ENCODE measurements at regions not wholly inside any gene's neighbourhood (a gene's known extent, or its start where the extent isn't known, plus 50 kb on each side); places are given as distances from the start of the nearest gene placed in this dataset.
"Not testable (repeated sequence)": the region's sequence is repeated elsewhere in the genome, so short reads cannot be mapped to it uniquely, and the experiment has no call there.

DNA sequence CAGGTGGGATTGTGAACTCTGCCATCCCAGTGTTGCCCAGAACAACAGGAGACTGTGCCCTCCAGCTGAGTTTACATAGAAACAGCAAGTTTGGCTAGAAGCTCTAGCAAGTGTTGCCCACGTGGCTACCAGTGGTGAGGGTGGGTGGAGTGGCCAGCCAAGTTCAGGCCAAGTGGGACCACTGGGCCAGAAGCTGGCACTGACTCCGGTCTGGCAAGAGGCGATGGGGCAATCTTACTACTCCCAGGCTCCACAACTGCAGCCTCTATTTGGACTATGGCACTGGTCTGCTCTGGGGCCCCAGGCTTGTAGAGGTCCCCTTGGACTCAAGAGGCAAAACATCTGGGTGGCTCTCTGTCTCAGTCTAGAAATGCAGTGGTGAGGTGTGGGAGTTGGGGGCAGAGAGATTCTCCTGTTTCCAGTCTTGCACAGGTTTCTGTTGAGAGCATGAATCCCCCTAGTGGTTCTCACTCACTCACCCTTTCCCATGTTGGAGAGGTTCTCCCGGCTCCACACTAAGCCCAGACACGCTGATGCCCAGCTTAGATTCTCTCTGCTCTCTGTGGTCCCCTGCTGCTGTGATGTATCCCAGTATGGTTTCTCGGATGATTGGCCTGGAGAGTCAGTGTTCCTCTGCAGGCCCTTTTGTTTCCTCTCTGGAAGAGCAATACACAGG lies 615.3 kb downstream of the PDHA2 start:
- H3K9ac ChIP-seq: no peak overlapping the region
- no peak overlapping the region for H3K4me2 ChIP-seq
- H3K36me3 ChIP-seq: no peaks in the 10 kb centered on the region
- H3K27me3 ChIP-seq: no peaks in the 10 kb centered on the region
- no peaks in the 10 kb centered on the region for H4K20me1 ChIP-seq
- H3K4me3 ChIP-seq: no peak overlapping the region
- H3K27ac ChIP-seq: no peak overlapping the region
- peaks cover 5 to 17% (median 9%) of the 10 kb centered on the region in 11 experiments for H3K9me3 ChIP-seq (replicated peaks in 1 of 11)
- H3K4me1 ChIP-seq: no peaks in the 10 kb centered on the region
- TF ChIP-seq Cebpa-rat (IDR thresholded peaks at IDR 0.05): no peak

GRCh38 chr4:96458031-96458430 lies 618.1 kb downstream of the PDHA2 start:
- not testable (repeated sequence) for H3K9me3 ChIP-seq (replicated peaks in 1 of 11); H4K20me1 ChIP-seq

GRCh38 chr4:96459105-96459504 lies 619.2 kb downstream of the PDHA2 start:
- TF ChIP-seq Cebpa-rat (IDR thresholded peaks at IDR 0.05): no peak
- H3K27me3 ChIP-seq: no peaks in the 10 kb centered on the region
- no peaks in the 10 kb centered on the region for H3K4me1 ChIP-seq
- H3K9me3 ChIP-seq (replicated peaks in 1 of 11): peaks cover 0 to 5% (median 0%) of the 10 kb centered on the region in 11 experiments; a peak in 1 of 22 replicates
- no peak overlapping the region for H3K9ac ChIP-seq
- H3K4me3 ChIP-seq: no peak overlapping the region
- H3K36me3 ChIP-seq: no peaks in the 10 kb centered on the region
- H4K20me1 ChIP-seq: no peaks in the 10 kb centered on the region
- no peak overlapping the region for H3K27ac ChIP-seq
- no peak overlapping the region for H3K4me2 ChIP-seq

More at GRCh38 chr4:96458031-96458430, 618.1 kb downstream of the PDHA2 start:
- not testable (repeated sequence) for H3K4me1 ChIP-seq, H3K4me3 ChIP-seq, H3K4me2 ChIP-seq, H3K27me3 ChIP-seq, H3K9ac ChIP-seq, H3K36me3 ChIP-seq, H3K27ac ChIP-seq

GRCh38 chr4:96465834-96466233 lies 625.9 kb downstream of the PDHA2 start:
- Histone ChIP-seq H3K36me3 (no peaks in the 10 kb centered on the region), H4K20me1 (no peaks in the 10 kb centered on the region), H3K27me3 (no peaks in the 10 kb centered on the region), H3K27ac (no peak overlapping the region), H3K9ac (no peak overlapping the region), H3K4me1 (no peaks in the 10 kb centered on the region), H3K4me3 (no peak overlapping the region), H3K9me3 (replicated peaks in 1 of 11) (peaks cover 4 to 18% (median 14%) of the 10 kb centered on the region in 11 experiments; a peak in 16 of 22 replicates), H3K4me2 (no peak overlapping the region)
- no peak for TF ChIP-seq Cebpa-rat (IDR thresholded peaks at IDR 0.05)

DNA sequence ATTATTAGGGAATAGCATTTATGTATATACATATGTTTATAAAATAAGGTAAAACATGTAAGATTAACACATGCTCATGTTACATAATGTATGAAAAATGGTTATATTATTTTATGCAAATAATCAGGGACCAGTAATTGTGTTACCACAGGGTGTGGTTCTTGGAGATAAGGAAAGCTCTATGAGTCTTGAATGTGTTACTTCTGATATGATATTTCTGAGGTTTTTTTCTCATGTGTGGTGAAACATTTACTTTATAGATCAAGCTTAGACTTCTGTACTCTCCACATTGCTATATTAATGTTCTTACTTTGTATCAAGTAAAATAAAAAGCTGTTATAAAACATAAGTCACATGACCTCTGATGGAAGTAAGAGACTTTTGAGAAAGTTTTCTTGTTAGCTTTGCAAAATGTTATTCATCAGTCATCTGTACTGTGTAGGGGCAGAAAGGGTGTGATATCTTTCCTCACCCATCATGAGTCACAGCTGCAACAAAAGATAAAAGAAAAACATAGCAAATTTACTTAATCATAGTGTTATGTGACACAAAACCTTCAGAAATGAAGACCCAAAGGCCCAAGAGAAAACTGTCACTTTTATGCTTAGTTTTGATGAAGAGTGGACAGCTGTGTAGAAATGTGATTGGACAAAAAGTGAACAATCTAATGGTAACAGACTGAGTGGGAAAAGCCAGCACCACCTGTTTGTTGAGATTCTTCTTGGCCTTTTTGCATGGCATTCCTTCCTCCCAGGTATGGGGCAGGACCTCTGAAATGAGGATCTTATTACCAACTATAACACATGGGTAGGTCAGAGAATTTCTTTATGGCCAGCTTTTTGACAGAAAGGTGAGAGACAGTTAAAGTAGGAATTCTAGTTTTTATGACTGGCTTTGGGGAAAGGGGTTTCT lies 632.3 kb downstream of the PDHA2 start:
- H3K9me3 ChIP-seq (replicated peaks in 1 of 11): peaks cover 4 to 18% (median 14%) of the 10 kb centered on the region in 11 experiments; a peak in 16 of 22 replicates
- no peak overlapping the region for H3K27ac ChIP-seq
- no peak overlapping the region for H3K4me2 ChIP-seq
- H3K4me3 ChIP-seq: no peak overlapping the region
- TF ChIP-seq Cebpa-rat (IDR thresholded peaks at IDR 0.05): no peak
- H4K20me1 ChIP-seq: no peaks in the 10 kb centered on the region
- no peaks in the 10 kb centered on the region for H3K4me1 ChIP-seq
- H3K9ac ChIP-seq: no peak overlapping the region
- H3K27me3 ChIP-seq: no peaks in the 10 kb centered on the region
- no peaks in the 10 kb centered on the region for H3K36me3 ChIP-seq

DNA sequence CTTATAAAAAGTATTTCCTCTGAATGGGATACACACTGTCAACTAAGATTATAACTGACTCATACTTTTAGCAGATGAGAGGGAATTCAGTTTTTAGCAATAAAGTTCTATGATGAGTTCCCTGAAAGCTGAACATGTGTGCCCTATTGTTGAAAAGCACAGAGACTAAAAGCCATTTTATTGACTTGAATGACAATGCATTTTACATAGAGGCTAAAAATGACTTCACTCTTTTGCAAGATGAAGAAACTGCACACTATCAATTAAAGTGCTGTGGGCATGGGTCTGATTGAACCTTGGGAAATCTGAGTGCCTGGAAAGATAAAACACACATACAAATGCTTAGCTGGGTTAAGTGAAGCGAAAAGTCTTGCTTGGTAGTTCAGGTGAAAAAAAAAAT lies 633.4 kb downstream of the PDHA2 start:
- H3K27me3 ChIP-seq: no peaks in the 10 kb centered on the region
- no peak overlapping the region for H3K4me3 ChIP-seq
- no peaks in the 10 kb centered on the region for H3K36me3 ChIP-seq
- H3K4me1 ChIP-seq: no peaks in the 10 kb centered on the region
- H3K27ac ChIP-seq: no peak overlapping the region
- H4K20me1 ChIP-seq: no peaks in the 10 kb centered on the region
- TF ChIP-seq Cebpa-rat (IDR thresholded peaks at IDR 0.05): no peak
- no peak overlapping the region for H3K4me2 ChIP-seq
- H3K9ac ChIP-seq: no peak overlapping the region
- peaks cover 4 to 18% (median 14%) of the 10 kb centered on the region in 11 experiments; a peak in 16 of 22 replicates for H3K9me3 ChIP-seq (replicated peaks in 1 of 11)

DNA sequence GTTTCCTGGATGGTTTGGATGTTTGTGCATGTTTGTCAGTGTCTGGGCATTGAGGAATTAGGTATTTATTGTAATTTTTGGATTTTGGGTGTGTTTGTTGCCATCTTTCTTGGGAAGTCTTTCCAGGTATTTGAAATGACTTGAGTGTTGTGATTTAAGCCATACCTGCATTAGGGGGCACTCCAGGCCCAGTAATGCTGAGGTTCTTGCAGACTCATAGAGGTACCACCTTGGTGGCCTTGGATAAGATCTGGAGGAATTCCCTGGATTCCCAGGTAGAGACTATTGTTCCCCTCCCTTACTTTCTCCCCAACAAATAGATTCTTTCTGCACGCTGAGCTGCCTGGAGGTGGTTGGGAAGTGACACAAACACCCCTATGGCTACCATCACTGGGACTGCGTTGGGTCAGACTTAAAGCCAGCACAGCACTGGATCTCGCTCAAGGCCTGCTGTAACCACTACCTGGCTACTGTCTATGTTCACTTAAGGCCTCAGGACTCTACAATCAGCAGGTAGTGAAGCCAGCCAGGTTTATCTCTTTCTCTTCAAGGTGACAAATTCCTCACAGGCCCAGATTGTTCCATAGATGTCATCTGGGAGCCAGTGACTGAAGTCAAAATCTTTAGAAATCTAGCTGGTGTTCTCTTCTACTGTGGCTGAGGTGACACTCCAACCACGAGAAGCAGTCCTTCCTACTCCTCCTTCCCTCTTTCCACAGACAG lies 643.6 kb downstream of the PDHA2 start:
- no peaks in the 10 kb centered on the region for H4K20me1 ChIP-seq
- H3K27me3 ChIP-seq: no peaks in the 10 kb centered on the region
- no peaks in the 10 kb centered on the region for H3K4me1 ChIP-seq
- no peak for TF ChIP-seq Cebpa-rat (IDR thresholded peaks at IDR 0.05)
- H3K4me2 ChIP-seq: no peak overlapping the region
- 0 out of 22 replicates have a peak, but pooled peaks cover 0 to 3% (median 0%) of the 10 kb centered on the region in 11 experiments for H3K9me3 ChIP-seq (replicated peaks in 1 of 11)
- H3K9ac ChIP-seq: no peak overlapping the region
- H3K36me3 ChIP-seq: no peaks in the 10 kb centered on the region
- H3K4me3 ChIP-seq: no peak overlapping the region
- no peak overlapping the region for H3K27ac ChIP-seq

GRCh38 chr4:96486563-96486962 lies 646.7 kb downstream of the PDHA2 start:
- no peak overlapping the region for H3K4me3 ChIP-seq
- H3K4me1 ChIP-seq: no peaks in the 10 kb centered on the region
- no peaks in the 10 kb centered on the region for H3K36me3 ChIP-seq
- TF ChIP-seq Cebpa-rat (IDR thresholded peaks at IDR 0.05): no peak
- no peak overlapping the region for H3K9ac ChIP-seq
- no peaks in the 10 kb centered on the region for H4K20me1 ChIP-seq
- 0 out of 22 replicates have a peak, but pooled peaks cover 0 to 3% (median 0%) of the 10 kb centered on the region in 11 experiments for H3K9me3 ChIP-seq (replicated peaks in 1 of 11)
- no peaks in the 10 kb centered on the region for H3K27me3 ChIP-seq
- no peak overlapping the region for H3K27ac ChIP-seq
- H3K4me2 ChIP-seq: no peak overlapping the region

- Histone ChIP-seq H3K4me3 (no peak overlapping the region), H3K27me3 (no peaks in the 10 kb centered on the region), H3K27ac (no peak overlapping the region), H3K9me3 (replicated peaks in 1 of 11) (peaks cover 0 to 16% (median 5%) of the 10 kb centered on the region in 11 experiments; a peak in 4 of 22 replicates), H4K20me1 (no peaks in the 10 kb centered on the region), H3K4me2 (no peak overlapping the region), H3K4me1 (no peaks in the 10 kb centered on the region), H3K9ac (no peak overlapping the region), H3K36me3 (no peaks in the 10 kb centered on the region)
- TF ChIP-seq Cebpa-rat (IDR thresholded peaks at IDR 0.05): no peak
These were observed 657.7 kb downstream of the PDHA2 start for GRCh38 chr4:96497621-96498020.

Data from BLaER1 treated with 17β-estradiol and CSF1 and Interleukin-3, amounts not matched to agents 10 nM and 100 nM (cell line).